ENCODE measurements at regions not wholly inside any gene's neighbourhood (a gene's known extent, or its start where the extent isn't known, plus 50 kb on each side); places are given as distances from the start of the nearest gene placed in this dataset.

DNA sequence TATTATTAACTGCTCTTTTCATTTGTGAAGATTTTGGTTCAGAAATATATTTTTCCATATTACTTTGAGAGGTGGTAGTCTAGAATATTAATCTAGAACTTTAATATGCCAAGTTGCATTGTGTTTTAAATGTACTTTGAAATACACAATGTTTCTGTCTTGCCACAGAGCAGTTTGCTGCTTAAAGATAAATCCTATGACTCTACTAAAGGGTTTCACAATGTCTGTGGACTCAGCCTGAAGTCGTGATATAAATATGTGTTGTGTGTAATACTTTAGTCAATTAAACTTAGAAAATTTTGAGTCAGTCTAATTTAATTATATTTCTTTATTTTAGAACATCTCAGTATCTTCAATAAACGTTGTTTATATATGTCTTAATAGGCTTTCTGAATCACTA lies 1771.7 kb upstream of the PCDH7 start:
- H3K36me3 Mint-ChIP-seq (ENCODE audit: low read depth): no peaks in the 10 kb centered on the region
- DNase-seq (no peak), ATAC-seq (no peak)
- H3K4me3 Mint-ChIP-seq: no peak overlapping the region
- H3K27me3 Mint-ChIP-seq: no peaks in the 10 kb centered on the region
- H3K9me3 ChIP-seq (ENCODE audit: control insufficient read depth, low read length, poor library complexity, severe bottlenecking): no peaks in the 10 kb centered on the region
- H3K4me1 Mint-ChIP-seq: no peaks in the 10 kb centered on the region
- H3K27ac Mint-ChIP-seq: no peak overlapping the region

DNA sequence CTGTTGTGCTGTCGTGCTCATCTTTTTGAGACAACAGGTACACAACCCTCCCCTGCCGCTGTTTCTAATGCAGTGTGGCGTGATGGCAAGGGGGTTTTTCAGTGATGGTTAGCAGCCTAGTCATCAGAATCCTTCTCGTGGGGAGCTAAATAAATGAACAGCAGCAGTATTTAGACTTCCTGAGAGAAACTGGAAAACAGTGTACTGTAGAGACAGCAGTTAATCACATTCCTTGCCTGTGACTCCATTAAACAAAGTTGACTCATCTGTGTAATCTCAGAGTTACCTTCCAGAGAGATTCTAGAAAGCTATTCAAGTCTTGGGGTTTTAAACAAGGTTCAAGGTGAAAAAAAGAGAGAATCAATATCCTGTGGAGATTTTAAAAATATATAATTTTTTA lies 1753.2 kb upstream of the PCDH7 start:
- H3K9me3 ChIP-seq (ENCODE audit: control insufficient read depth, low read length, poor library complexity, severe bottlenecking): no peaks in the 10 kb centered on the region
- ATAC-seq (no peak), DNase-seq (no peak)
- Mint-ChIP-seq H3K27ac (no peak overlapping the region), H3K4me1 (no peaks in the 10 kb centered on the region), H3K27me3 (no peaks in the 10 kb centered on the region), H3K4me3 (no peak overlapping the region), H3K36me3 (ENCODE audit: low read depth) (no peaks in the 10 kb centered on the region)

DNA sequence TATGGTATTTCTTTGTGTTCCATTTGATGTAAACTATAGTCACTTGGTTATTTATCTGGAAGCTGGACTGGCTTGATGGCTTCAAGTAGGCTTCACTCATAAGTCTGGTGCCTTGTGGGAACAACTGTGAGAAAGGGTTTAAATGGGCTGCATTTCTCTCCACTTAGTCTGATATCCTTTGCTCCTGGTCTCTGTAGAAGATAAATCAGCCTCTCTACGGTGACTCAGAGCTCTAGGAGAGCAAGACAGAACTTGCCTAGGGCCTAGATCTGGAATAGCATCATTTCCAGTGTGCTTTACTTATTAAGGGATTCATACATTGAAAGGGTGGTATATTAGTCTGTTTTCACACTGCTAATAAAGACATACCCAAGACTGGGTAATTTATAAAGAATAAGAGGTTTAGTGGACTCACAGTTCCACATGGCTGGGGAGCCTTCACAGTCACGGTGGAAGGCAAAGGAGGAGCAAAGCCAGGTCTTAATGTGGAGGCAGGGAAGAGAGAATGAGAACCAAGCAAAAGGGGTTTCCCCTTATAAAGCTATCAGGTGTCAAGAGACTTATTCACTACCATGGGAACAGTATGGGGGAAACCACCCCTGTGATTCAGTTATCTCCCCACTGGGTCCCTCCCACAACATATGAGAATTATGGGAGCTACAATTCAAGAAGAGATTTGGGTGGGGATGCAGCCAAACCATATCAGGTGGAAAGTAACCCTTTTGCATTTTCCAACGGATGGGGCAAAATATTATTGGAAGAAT lies 1746.4 kb upstream of the PCDH7 start:
- ATAC-seq: no peak
- no peaks in the 10 kb centered on the region for H3K27me3 Mint-ChIP-seq

DNA sequence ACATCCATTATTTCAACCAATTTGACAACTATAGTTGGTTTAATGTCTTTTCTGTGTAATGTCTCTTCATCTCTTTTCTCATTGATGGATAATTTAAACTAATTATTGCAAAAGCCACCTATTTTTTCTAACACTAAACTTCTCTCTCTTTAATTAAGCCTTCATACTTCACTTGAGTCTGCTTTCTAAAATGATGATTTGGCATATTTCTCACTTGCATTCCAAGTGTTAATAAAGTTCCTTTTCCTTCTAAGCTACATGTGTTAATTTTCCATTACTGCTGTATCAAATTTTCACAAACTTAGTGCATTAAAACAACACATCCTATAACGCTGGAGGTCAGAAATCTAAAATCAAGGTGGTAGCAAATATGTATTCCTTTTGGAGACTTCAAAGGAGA lies 1743.8 kb upstream of the PCDH7 start:
- H3K36me3 Mint-ChIP-seq (ENCODE audit: low read depth): no peaks in the 10 kb centered on the region
- H3K4me1 Mint-ChIP-seq: no peaks in the 10 kb centered on the region
- ATAC-seq: no peak
- DNase-seq: no peak
- no peaks in the 10 kb centered on the region for H3K27me3 Mint-ChIP-seq
- H3K4me3 Mint-ChIP-seq: no peak overlapping the region
- no peak overlapping the region for H3K27ac Mint-ChIP-seq
- peaks cover 3% of the 10 kb centered on the region for H3K9me3 ChIP-seq (ENCODE audit: control insufficient read depth, low read length, poor library complexity, severe bottlenecking)

More for the DNA sequence above, 1746.4 kb upstream of the PCDH7 start:
- no peaks in the 10 kb centered on the region for H3K4me1 Mint-ChIP-seq
- H3K27ac Mint-ChIP-seq: no peak overlapping the region
- DNase-seq: no peak
- peaks cover 3% of the 10 kb centered on the region for H3K9me3 ChIP-seq (ENCODE audit: control insufficient read depth, low read length, poor library complexity, severe bottlenecking)
- H3K36me3 Mint-ChIP-seq (ENCODE audit: low read depth): no peaks in the 10 kb centered on the region
- H3K4me3 Mint-ChIP-seq: no peak overlapping the region

DNA sequence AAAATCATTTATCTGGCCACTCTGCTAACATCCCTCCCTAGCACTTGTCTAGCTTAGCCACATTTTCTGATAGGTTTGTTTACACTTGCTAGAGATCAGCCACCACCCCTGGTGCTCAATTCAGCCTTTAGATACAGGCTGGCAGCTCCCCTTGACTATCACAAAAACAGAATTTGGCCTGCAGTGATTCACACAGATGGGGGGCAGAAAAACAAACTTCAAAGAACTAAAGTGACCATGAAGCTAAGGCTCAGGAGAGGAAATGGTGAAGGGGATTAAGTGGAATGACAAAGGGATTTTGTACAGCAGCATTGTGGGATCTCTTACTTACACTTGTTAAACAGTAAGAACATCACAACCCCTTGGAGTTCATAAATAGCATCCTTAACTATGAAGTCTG lies 1718.0 kb upstream of the PCDH7 start:
- H3K27ac Mint-ChIP-seq: no peak overlapping the region
- H3K36me3 Mint-ChIP-seq (ENCODE audit: low read depth): no peaks in the 10 kb centered on the region
- H3K27me3 Mint-ChIP-seq: no peaks in the 10 kb centered on the region
- no peaks in the 10 kb centered on the region for H3K4me1 Mint-ChIP-seq
- no peak for DNase-seq
- H3K4me3 Mint-ChIP-seq: no peak overlapping the region
- ATAC-seq: no peak
- H3K9me3 ChIP-seq (ENCODE audit: control insufficient read depth, low read length, poor library complexity, severe bottlenecking): no peaks in the 10 kb centered on the region

DNA sequence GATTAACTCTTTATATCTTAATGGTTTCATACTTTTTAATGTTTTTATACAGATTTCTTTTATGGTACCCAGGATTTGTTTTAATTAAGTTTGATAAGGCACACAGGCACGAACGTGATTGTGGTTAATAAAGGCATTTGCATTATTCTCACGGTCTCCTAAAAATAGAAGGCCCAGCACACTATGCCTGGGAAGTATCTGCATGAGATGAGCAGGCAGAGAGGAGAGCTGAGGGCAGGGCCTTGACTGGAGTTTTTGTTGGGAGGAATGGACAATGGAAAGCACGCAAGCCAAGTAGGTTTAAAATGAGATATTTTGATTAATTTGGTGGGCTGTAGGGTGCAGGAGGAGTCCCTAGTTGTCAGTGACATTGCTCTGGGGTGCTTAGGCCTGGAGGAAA lies 1714.3 kb upstream of the PCDH7 start:
- Mint-ChIP-seq H3K4me3 (no peak overlapping the region), H3K27ac (no peak overlapping the region), H3K27me3 (no peaks in the 10 kb centered on the region), H3K4me1 (no peaks in the 10 kb centered on the region), H3K36me3 (ENCODE audit: low read depth) (no peaks in the 10 kb centered on the region)
- DNase-seq (no peak), ATAC-seq (no peak)
- H3K9me3 ChIP-seq (ENCODE audit: control insufficient read depth, low read length, poor library complexity, severe bottlenecking): no peaks in the 10 kb centered on the region

DNA sequence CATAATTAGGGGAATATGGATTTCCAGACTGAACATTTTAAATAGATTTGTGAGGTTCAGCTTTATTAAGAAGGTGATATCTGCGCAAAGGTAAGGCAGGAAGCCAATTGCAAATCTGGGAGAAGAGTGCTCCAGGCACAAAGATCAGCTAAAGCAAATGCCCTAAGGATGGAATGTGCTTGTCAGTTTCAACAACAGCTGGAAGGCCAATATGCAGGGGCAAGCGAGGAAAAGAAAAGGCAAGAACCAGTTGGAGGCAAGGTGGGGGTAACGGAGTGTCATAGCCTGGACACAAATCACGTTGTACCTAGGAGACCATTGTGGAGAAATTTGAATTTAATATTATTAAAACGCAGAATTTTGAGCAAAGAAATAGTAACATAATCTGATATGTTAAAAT lies 1710.3 kb upstream of the PCDH7 start:
- H3K27me3 Mint-ChIP-seq: no peaks in the 10 kb centered on the region
- no peak for DNase-seq
- H3K27ac Mint-ChIP-seq: no peak overlapping the region
- no peak overlapping the region for H3K4me3 Mint-ChIP-seq
- no peak for ATAC-seq
- no peaks in the 10 kb centered on the region for H3K9me3 ChIP-seq (ENCODE audit: control insufficient read depth, low read length, poor library complexity, severe bottlenecking)
- H3K36me3 Mint-ChIP-seq (ENCODE audit: low read depth): no peaks in the 10 kb centered on the region
- H3K4me1 Mint-ChIP-seq: no peaks in the 10 kb centered on the region

DNA sequence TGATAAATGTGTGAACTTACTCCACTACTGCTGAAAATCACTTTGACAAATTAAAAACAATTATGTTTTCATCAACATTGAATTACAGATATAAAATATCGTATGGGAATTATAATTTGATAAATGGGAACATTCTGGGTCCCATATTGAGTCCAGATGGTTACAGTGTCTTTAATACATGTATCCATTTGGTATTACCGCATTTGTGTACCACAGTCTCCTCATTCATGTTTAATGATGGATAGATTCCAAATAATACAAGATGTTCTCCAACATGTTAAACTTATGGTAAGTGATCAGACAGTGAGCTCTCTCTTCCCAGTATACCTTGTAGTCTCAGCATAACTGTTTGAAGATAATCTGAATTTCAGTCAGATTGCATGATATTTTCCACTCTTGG lies 1706.8 kb upstream of the PCDH7 start:
- no peak for ATAC-seq
- Mint-ChIP-seq H3K4me3 (no peak overlapping the region), H3K27ac (no peak overlapping the region), H3K36me3 (ENCODE audit: low read depth) (no peaks in the 10 kb centered on the region), H3K27me3 (no peaks in the 10 kb centered on the region), H3K4me1 (no peaks in the 10 kb centered on the region)
- DNase-seq: no peak
- no peaks in the 10 kb centered on the region for H3K9me3 ChIP-seq (ENCODE audit: control insufficient read depth, low read length, poor library complexity, severe bottlenecking)

DNA sequence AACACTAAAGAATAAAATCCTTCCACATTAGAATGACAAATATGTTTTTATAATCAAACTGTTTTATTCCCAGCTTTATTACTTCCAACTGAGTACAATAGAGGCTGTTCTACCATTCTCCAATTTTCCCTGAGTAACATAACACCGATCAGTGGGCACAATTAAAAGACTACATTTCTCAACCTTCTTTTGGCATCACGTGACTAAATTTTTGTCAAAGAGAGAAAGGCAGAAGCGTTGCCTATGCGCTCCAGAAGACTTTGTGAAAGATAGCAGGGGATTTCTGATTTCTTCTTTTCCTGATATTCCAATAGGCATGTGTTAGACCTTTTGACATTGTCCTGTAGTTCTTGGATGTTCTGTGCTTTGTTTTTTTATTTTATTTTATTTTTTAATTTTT lies 1705.6 kb upstream of the PCDH7 start:
- ATAC-seq: no peak

DNA sequence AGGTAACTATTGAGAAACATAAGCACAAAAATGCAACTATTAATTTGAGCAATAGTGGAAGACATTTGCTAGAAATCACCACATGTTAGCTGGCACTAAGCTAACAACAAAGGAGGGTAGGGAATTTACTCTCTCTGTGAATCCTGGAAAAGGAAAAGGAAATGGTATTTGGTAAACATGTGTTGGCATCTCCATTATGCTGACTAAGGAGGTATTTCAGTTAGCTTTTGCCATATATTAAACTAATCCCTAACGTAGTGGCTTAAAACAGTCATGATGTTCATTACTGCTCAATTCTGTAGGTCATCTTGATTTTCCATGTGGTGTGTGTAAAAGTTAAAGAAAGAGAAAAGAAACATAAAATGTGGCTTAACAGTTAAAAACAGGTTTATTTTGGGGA lies 1686.5 kb upstream of the PCDH7 start:
- no peak for DNase-seq
- no peak overlapping the region for H3K27ac Mint-ChIP-seq

More for the DNA sequence above, 1705.6 kb upstream of the PCDH7 start:
- no peak for DNase-seq
- H3K36me3 Mint-ChIP-seq (ENCODE audit: low read depth): no peaks in the 10 kb centered on the region
- H3K27me3 Mint-ChIP-seq: no peaks in the 10 kb centered on the region
- no peaks in the 10 kb centered on the region for H3K4me1 Mint-ChIP-seq
- H3K4me3 Mint-ChIP-seq: no peak overlapping the region
- H3K9me3 ChIP-seq (ENCODE audit: control insufficient read depth, low read length, poor library complexity, severe bottlenecking): no peaks in the 10 kb centered on the region
- H3K27ac Mint-ChIP-seq: no peak overlapping the region

DNA sequence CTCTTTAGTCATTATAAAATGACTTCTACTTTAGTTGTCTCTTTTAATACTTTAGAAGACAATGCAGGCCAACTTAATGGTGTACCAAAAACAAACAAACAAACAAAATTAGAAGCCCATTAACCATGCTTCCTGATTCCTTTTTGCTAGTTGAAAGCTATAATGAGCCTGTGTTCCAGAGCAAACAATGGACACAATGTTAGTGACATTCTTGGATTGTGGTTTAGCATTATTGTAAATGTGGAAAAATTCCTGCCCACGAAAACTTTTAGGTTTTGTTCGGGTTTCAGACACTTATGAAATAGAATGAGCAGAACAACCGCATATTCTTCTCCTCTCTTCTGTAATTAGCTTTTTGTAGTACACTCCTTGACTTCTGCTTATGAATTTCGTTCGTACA lies 1682.7 kb upstream of the PCDH7 start:
- H3K36me3 Mint-ChIP-seq (ENCODE audit: low read depth): no peaks in the 10 kb centered on the region
- ATAC-seq: no peak
- H3K4me1 Mint-ChIP-seq: no peaks in the 10 kb centered on the region
- no peaks in the 10 kb centered on the region for H3K27me3 Mint-ChIP-seq
- no peaks in the 10 kb centered on the region for H3K9me3 ChIP-seq (ENCODE audit: control insufficient read depth, low read length, poor library complexity, severe bottlenecking)
- no peak for DNase-seq
- H3K4me3 Mint-ChIP-seq: no peak overlapping the region
- no peak overlapping the region for H3K27ac Mint-ChIP-seq

More for the DNA sequence above, 1686.5 kb upstream of the PCDH7 start:
- no peak for ATAC-seq
- no peak overlapping the region for H3K4me3 Mint-ChIP-seq
- H3K4me1 Mint-ChIP-seq: no peaks in the 10 kb centered on the region
- no peaks in the 10 kb centered on the region for H3K27me3 Mint-ChIP-seq
- H3K36me3 Mint-ChIP-seq (ENCODE audit: low read depth): no peaks in the 10 kb centered on the region
- H3K9me3 ChIP-seq (ENCODE audit: control insufficient read depth, low read length, poor library complexity, severe bottlenecking): no peaks in the 10 kb centered on the region

DNA sequence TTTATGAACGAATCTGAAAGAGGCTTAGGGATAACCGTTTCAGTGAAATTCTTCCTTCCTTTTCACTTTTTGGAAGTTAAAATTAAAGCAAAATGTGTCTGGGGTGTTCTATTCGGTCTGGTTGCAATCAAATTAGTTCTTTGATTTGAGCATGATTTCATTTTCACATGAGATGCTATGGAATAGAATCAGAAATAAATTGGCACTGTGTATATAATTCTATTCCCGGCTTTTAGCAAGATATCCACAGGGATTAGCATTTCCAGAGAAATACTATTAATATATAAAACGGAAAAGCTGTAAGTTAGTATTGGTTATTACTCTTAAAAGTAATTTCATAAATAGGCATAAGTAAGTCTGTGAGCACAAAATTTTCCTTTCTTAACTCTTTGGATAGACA lies 1676.8 kb upstream of the PCDH7 start:
- H3K4me1 Mint-ChIP-seq: no peaks in the 10 kb centered on the region

DNA sequence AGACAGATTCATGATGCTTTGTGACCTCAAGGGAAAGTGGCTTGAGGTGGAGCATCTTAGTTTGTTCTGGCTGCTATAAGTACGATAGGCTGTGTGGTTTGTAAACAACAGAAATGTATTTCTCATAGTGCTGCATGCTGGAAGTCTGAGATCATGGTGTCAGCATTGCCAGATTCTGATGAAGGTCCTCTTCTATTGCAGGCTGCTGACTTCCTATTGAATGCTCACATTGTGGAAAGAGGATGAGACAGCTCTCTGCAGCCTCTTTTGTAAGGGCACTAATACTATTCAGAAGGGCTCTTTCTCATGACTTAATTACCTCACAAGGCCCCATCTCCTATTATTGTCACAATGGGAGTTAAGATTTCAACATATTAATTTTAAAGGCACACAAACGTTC lies 1674.0 kb upstream of the PCDH7 start:
- H3K27me3 Mint-ChIP-seq: no peaks in the 10 kb centered on the region
- no peak overlapping the region for H3K27ac Mint-ChIP-seq
- H3K4me1 Mint-ChIP-seq: no peaks in the 10 kb centered on the region
- no peaks in the 10 kb centered on the region for H3K9me3 ChIP-seq (ENCODE audit: control insufficient read depth, low read length, poor library complexity, severe bottlenecking)
- DNase-seq (no peak), ATAC-seq (no peak)
- no peaks in the 10 kb centered on the region for H3K36me3 Mint-ChIP-seq (ENCODE audit: low read depth)
- H3K4me3 Mint-ChIP-seq: no peak overlapping the region

More for the DNA sequence above, 1676.8 kb upstream of the PCDH7 start:
- H3K9me3 ChIP-seq (ENCODE audit: control insufficient read depth, low read length, poor library complexity, severe bottlenecking): no peaks in the 10 kb centered on the region
- H3K4me3 Mint-ChIP-seq: no peak overlapping the region
- no peak overlapping the region for H3K27ac Mint-ChIP-seq
- no peaks in the 10 kb centered on the region for H3K27me3 Mint-ChIP-seq
- ATAC-seq: no peak
- H3K36me3 Mint-ChIP-seq (ENCODE audit: low read depth): no peaks in the 10 kb centered on the region
- no peak for DNase-seq

DNA sequence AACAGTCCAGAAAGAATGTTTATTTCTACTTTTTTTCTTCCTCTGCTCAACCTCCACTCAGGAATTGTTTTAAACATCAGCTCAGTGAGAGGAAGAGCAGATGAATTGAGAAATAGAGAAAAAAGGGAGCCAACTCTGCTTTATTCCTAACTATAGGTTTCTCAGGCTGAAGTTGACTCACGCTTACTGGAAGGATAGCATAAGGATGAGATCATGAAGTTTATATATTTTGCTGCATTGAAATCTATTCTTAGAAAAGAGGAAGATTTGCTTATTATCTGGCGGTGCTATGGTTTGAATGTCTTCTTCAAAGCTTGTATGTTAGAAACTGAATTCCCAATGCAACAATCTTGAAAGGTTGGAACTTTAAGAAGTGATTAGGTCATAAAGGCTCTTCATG lies 1673.4 kb upstream of the PCDH7 start:
- Mint-ChIP-seq H3K27ac (no peak overlapping the region), H3K4me3 (no peak overlapping the region), H3K27me3 (no peaks in the 10 kb centered on the region), H3K4me1 (no peaks in the 10 kb centered on the region), H3K36me3 (ENCODE audit: low read depth) (no peaks in the 10 kb centered on the region)
- no peaks in the 10 kb centered on the region for H3K9me3 ChIP-seq (ENCODE audit: control insufficient read depth, low read length, poor library complexity, severe bottlenecking)
- ATAC-seq (no peak), DNase-seq (no peak)

All from T-helper 17 cell (primary cell).